HepG2 (cell line): ENCODE measurements at regions not wholly inside any gene's neighbourhood (a gene's known extent, or its start where the extent isn't known, plus 50 kb on each side); places are given as distances from the start of the nearest gene placed in this dataset.

Source experiments
- BHLHE40 ChIP-seq: IDR thresholded peaks from 2 replicates; pipeline ENCODE4 v1.6.1; 2011; ENCODE audit warnings: low read length, improper control_type of control experiment
- CTCF ChIP-seq: sonication (generic); formaldehyde crosslinking; IDR thresholded peaks from 2 replicates; pipeline ENCODE4 v1.5.0; 2020; ENCODE audit warnings: mild to moderate bottlenecking, missing genetic modification reagents, moderate library complexity
- SNAPC2 ChIP-seq: sonication (generic); formaldehyde crosslinking; IDR thresholded peaks from 2 replicates; pipeline ENCODE4 v1.8.1; 2022; ENCODE audit warnings: mild to moderate bottlenecking, missing genetic modification reagents

GRCh38 chr2:174660984-174661675 lies 63.5 kb upstream of the WIPF1 start:
- no peak for TF ChIP-seq BHLHE40
- no peak for TF ChIP-seq CTCF (CRISPR knock-in tag)
- no peak for TF ChIP-seq SNAPC2 (CRISPR knock-in tag)
